CD1c-positive myeloid dendritic cell (primary cell): ENCODE measurements at regions not wholly inside any gene's neighbourhood (a gene's known extent, or its start where the extent isn't known, plus 50 kb on each side); places are given as distances from the start of the nearest gene placed in this dataset.
A peak's percentile ranks its signal among the peaks of the same experiment; 100 is the strongest.

Experiments
- DNase-seq: peaks from one replicate; pipeline ENCODE4 v3.0.0-alpha.2; 2016; ENCODE audit errors: extremely low spot score

GRCh38 chr4:147054228-147054872, 108.7 kb upstream of the TTC29 start:
- no peak for DNase-seq

GRCh38 chr4:147056940-147057610, 111.4 kb upstream of the TTC29 start:
- DNase-seq, result no peak

- peak; percentile 13 for DNase-seq
Measured at GRCh38 chr4:147057611-147058190, 112.0 kb upstream of the TTC29 start.

GRCh38 chr4:147059064-147059731, 113.5 kb upstream of the TTC29 start:
- DNase-seq, result no peak

- no peak for DNase-seq
Measured at GRCh38 chr4:147060151-147060931, 114.7 kb upstream of the TTC29 start.

- no peak for DNase-seq
Measured at GRCh38 chr4:147064856-147065255, 119.2 kb upstream of the TTC29 start.

- DNase-seq, result no peak
Measured at GRCh38 chr4:147068564-147068963, 122.9 kb upstream of the TTC29 start.

- no peak for DNase-seq
Measured at GRCh38 chr4:147071209-147071740, 125.6 kb upstream of the TTC29 start.

GRCh38 chr4:147076179-147076578, 130.5 kb upstream of the TTC29 start:
- no peak for DNase-seq

- DNase-seq, result no peak
Measured at GRCh38 chr4:147076728-147077127, 131.1 kb upstream of the TTC29 start.

GRCh38 chr4:147078362-147078761, 132.7 kb upstream of the TTC29 start:
- DNase-seq, result no peak

GRCh38 chr4:147078875-147079658, 133.4 kb upstream of the TTC29 start:
- DNase-seq, result no peak

GRCh38 chr4:147084861-147085260, 139.2 kb upstream of the TTC29 start:
- DNase-seq, result no peak

GRCh38 chr4:147085781-147086180, 140.1 kb upstream of the TTC29 start:
- DNase-seq, result no peak

GRCh38 chr4:147088146-147088545, 142.5 kb upstream of the TTC29 start:
- no peak for DNase-seq

GRCh38 chr4:147090486-147090885, 144.8 kb upstream of the TTC29 start:
- no peak for DNase-seq

- no peak for DNase-seq
Measured at GRCh38 chr4:147093206-147093605, 147.5 kb upstream of the TTC29 start.

- DNase-seq, result no peak
Measured at GRCh38 chr4:147094238-147094637, 148.6 kb upstream of the TTC29 start.

GRCh38 chr4:147096667-147097604, 151.3 kb upstream of the TTC29 start:
- DNase-seq, result peak; percentile 61

- DNase-seq, result no peak
Measured at GRCh38 chr4:147101678-147102077, 156.0 kb upstream of the TTC29 start.
